CD4-positive, alpha-beta T cell (primary cell): ENCODE measurements at regions not wholly inside any gene's neighbourhood (a gene's known extent, or its start where the extent isn't known, plus 50 kb on each side); places are given as distances from the start of the nearest gene placed in this dataset.

Experiments
- ATAC-seq: fragments of 200-7000 bp; cut with Tn5 transposase; one replicate; pipeline ENCODE4 v1.10.0; 2022; ENCODE audit warnings: mild to moderate bottlenecking; ENCODE audit not compliant: poor library complexity
- CTCF ChIA-PET: fragments of 350-600 bp; sonication (Branson Sonifier 250); formaldehyde crosslinking; loops from one replicate; lab custom pipeline; 2021; ENCODE audit warnings: antibody characterized with exemption, inconsistent platforms; lab: Charles Lee
- POLR2A ChIA-PET: fragments of 350-600 bp; sonication (Branson Sonifier 250); formaldehyde crosslinking; loops from one replicate; lab custom pipeline; 2021; ENCODE audit warnings: antibody characterized with exemption, inconsistent platforms; lab: Charles Lee
- DNase-seq, 14 experiments: peaks; one replicate each; pipeline ENCODE4 v3.0.0-alpha.2; 2013 to 2020; ENCODE audit warnings: mixed read lengths in 2 of 14
- H3K27ac ChIP-seq, 2 donors: one replicate each; pipeline versions ENCODE4 v1.5.1 to v1.7.0; 2013; ENCODE audit warnings: low read length in 2 of 2, low read depth in 1 of 2, mild to moderate bottlenecking in 1 of 2
- H3K27me3 ChIP-seq, 2 experiments: 1 replicate in 1 of 2; 2 replicates in 1 of 2; pipeline versions ENCODE4 v1.6.1 to v1.7.0; 2013; ENCODE audit warnings: low read length in 2 of 2, control low read depth in 1 of 2, mild to moderate bottlenecking in 1 of 2, moderate library complexity in 1 of 2; ENCODE audit not compliant: insufficient read depth in 2 of 2, control insufficient read depth in 1 of 2
- H3K36me3 ChIP-seq: one replicate; pipeline ENCODE4 v1.6.1; 2013; ENCODE audit warnings: low read length, control low read depth; ENCODE audit not compliant: insufficient read depth
- H3K4me1 ChIP-seq: one replicate; pipeline ENCODE4 v1.6.1; 2013; ENCODE audit warnings: low read length, control low read depth; ENCODE audit not compliant: insufficient read depth
- H3K4me3 ChIP-seq: one replicate; pipeline ENCODE4 v1.5.1; 2013; ENCODE audit warnings: mild to moderate bottlenecking, low read length, moderate library complexity
- H3K9me3 ChIP-seq, 2 experiments: 1 replicate in 1 of 2; 2 replicates in 1 of 2; pipeline versions ENCODE4 v1.6.1 to v1.7.0; 2013; ENCODE audit warnings: low read length in 2 of 2, mild to moderate bottlenecking in 2 of 2, control low read depth in 1 of 2, moderate library complexity in 1 of 2; ENCODE audit not compliant: control insufficient read depth in 1 of 2, insufficient read depth in 1 of 2
- H3K27ac Mint-ChIP-seq: one replicate; pipeline ENCODE4 v1.8.0; 2020; ENCODE audit warnings: mixed read lengths
- H3K27me3 Mint-ChIP-seq: one replicate; pipeline ENCODE4 v1.8.0; 2021; ENCODE audit warnings: mixed read lengths
- H3K36me3 Mint-ChIP-seq: one replicate; pipeline ENCODE4 v1.8.0; 2021; ENCODE audit warnings: low read depth, mixed read lengths
- H3K4me1 Mint-ChIP-seq: one replicate; pipeline ENCODE4 v1.8.0; 2021; ENCODE audit warnings: low read depth, mixed read lengths
- H3K4me3 Mint-ChIP-seq: one replicate; pipeline ENCODE4 v1.8.0; 2020; ENCODE audit warnings: mild to moderate bottlenecking, mixed read lengths
- H3K9me3 Mint-ChIP-seq: one replicate; pipeline ENCODE4 v1.8.0; 2020; ENCODE audit warnings: mixed read lengths
- CTCF ChIP-seq: fragments of 200-600 bp; IDR thresholded peaks from one replicate; pipeline ENCODE4 v1.8.0; 2022; ENCODE audit warnings: antibody characterized with exemption, mild to moderate bottlenecking
- intact Hi-C, 2 experiments: fragments of 100-400 bp; cut with DNase I in 1 of 2; cut with micrococcal nuclease in 1 of 2; formaldehyde crosslinking; loops; one replicate each; pipeline versions ENCODE4 v1.15.1 to v1.9.0; 2023 to 2025; cut with DNase I, micrococcal nuclease

- Mint-ChIP-seq H3K27me3 (no peaks in the 10 kb centered on the region), H3K9me3 (peaks cover 9% of the 10 kb centered on the region), H3K27ac (no peak overlapping the region), H3K4me1 (no peaks in the 10 kb centered on the region), H3K36me3 (no peaks in the 10 kb centered on the region), H3K4me3 (no peak overlapping the region)
- H3K4me3 ChIP-seq: no peak overlapping the region
- no peak for TF ChIP-seq CTCF
- no peak for ATAC-seq
- H3K4me1 ChIP-seq: no peaks in the 10 kb centered on the region
- intact Hi-C loops: no loop called here
- DNase-seq: no peak
- H3K9me3 ChIP-seq: peaks cover 0 to 9% of the 10 kb centered on the region in 2 experiments
- ChIA-PET POLR2A (no interaction called here), CTCF (no interaction called here)
- H3K27me3 ChIP-seq: no peaks in the 10 kb centered on the region
- no peaks in the 10 kb centered on the region for H3K36me3 ChIP-seq
- no peak overlapping the region for H3K27ac ChIP-seq
Measured at GRCh38 chr1:106868828-106869227, 187.6 kb upstream of the PRMT6 start.

GRCh38 chr1:106875622-106876021 lies 180.9 kb upstream of the PRMT6 start:
- no peak overlapping the region for H3K4me3 ChIP-seq
- H3K36me3 Mint-ChIP-seq: no peaks in the 10 kb centered on the region
- no peak overlapping the region for H3K27ac Mint-ChIP-seq
- POLR2A ChIA-PET: no interaction called here
- DNase-seq (no peak), ATAC-seq (no peak)
- H3K36me3 ChIP-seq: no peaks in the 10 kb centered on the region
- H3K4me3 Mint-ChIP-seq: no peak overlapping the region
- peaks cover 4% of the 10 kb centered on the region for H3K9me3 Mint-ChIP-seq
- intact Hi-C loops: no loop called here
- TF ChIP-seq CTCF: no peak
- CTCF ChIA-PET: no interaction called here
- H3K9me3 ChIP-seq: peaks cover 8 to 9% of the 10 kb centered on the region in 2 experiments
- no peaks in the 10 kb centered on the region for H3K4me1 ChIP-seq
- H3K4me1 Mint-ChIP-seq: no peaks in the 10 kb centered on the region
- no peaks in the 10 kb centered on the region for H3K27me3 ChIP-seq
- H3K27me3 Mint-ChIP-seq: no peaks in the 10 kb centered on the region
- no peak overlapping the region for H3K27ac ChIP-seq

GRCh38 chr1:106876384-106876783 lies 180.1 kb upstream of the PRMT6 start:
- no peak for TF ChIP-seq CTCF
- ATAC-seq (no peak), DNase-seq (no peak)
- CTCF ChIA-PET: no interaction called here
- intact Hi-C loops: no loop called here
- no peaks in the 10 kb centered on the region for H3K4me1 ChIP-seq
- H3K36me3 ChIP-seq: no peaks in the 10 kb centered on the region
- H3K27ac ChIP-seq: no peak overlapping the region
- Mint-ChIP-seq H3K9me3 (peaks cover 4% of the 10 kb centered on the region), H3K27me3 (no peaks in the 10 kb centered on the region), H3K27ac (no peak overlapping the region), H3K4me1 (no peaks in the 10 kb centered on the region), H3K4me3 (no peak overlapping the region), H3K36me3 (no peaks in the 10 kb centered on the region)
- POLR2A ChIA-PET: no interaction called here
- no peaks in the 10 kb centered on the region for H3K27me3 ChIP-seq
- H3K4me3 ChIP-seq: no peak overlapping the region
- H3K9me3 ChIP-seq: peaks cover 6 to 8% of the 10 kb centered on the region in 2 experiments
